GM21717 (cell line): ENCODE measurements at regions not wholly inside any gene's neighbourhood (a gene's known extent, or its start where the extent isn't known, plus 50 kb on each side); places are given as distances from the start of the nearest gene placed in this dataset.

ENCODE experiments used
- ATAC-seq: cut with Tn5 transposase; IDR thresholded peaks from one replicate; pipeline ENCODE4 v1.9.1; 2021; ENCODE audit warnings: mild to moderate bottlenecking, moderate library complexity; ENCODE audit not compliant: unreplicated experiment

- no peak for ATAC-seq
These were observed 54.4 kb upstream of the LGALSL start for GRCh38 chr2:64399521-64399920.

- ATAC-seq: no peak
These were observed 53.7 kb upstream of the LGALSL start for GRCh38 chr2:64400105-64400728.

- ATAC-seq: no peak
These were observed 53.0 kb upstream of the LGALSL start for GRCh38 chr2:64400733-64401528.

GRCh38 chr2:64401529-64401880 lies 52.5 kb upstream of the LGALSL start:
- ATAC-seq: no peak

GRCh38 chr2:64402876-64403275 lies 51.1 kb upstream of the LGALSL start:
- no peak for ATAC-seq

GRCh38 chr2:64403426-64403825 lies 50.5 kb upstream of the LGALSL start:
- ATAC-seq: no peak

GRCh38 chr2:64404002-64404731 lies 49.8 kb upstream of the LGALSL start:
- no peak for ATAC-seq
